B cell (primary cell): ENCODE measurements at regions not wholly inside any gene's neighbourhood (a gene's known extent, or its start where the extent isn't known, plus 50 kb on each side); places are given as distances from the start of the nearest gene placed in this dataset.

Experiments used
- ATAC-seq: fragments of 200-7000 bp; cut with Tn5 transposase; one replicate; pipeline ENCODE4 v1.10.0; 2021; ENCODE audit warnings: low read depth, mild to moderate bottlenecking, moderate number of reproducible peaks, moderate library complexity
- CTCF ChIA-PET: fragments of 350-600 bp; sonication (Branson Sonifier 250); formaldehyde crosslinking; loops from one replicate; lab custom pipeline; 2021; ENCODE audit warnings: antibody characterized with exemption, inconsistent platforms; lab: Charles Lee
- POLR2A ChIA-PET: fragments of 350-600 bp; sonication (Branson Sonifier 250); formaldehyde crosslinking; loops from one replicate; lab custom pipeline; 2021; ENCODE audit warnings: antibody characterized with exemption; lab: Charles Lee
- DNase-seq: peaks from one replicate; pipeline ENCODE4 v3.0.0; 2013
- H2AFZ ChIP-seq: 2 replicates; pipeline ENCODE4 v1.6.1; 2012; ENCODE audit warnings: mild to moderate bottlenecking, low read depth, low read length; ENCODE audit not compliant: insufficient read depth, poor library complexity, severe bottlenecking
- H3K27ac ChIP-seq, 2 donors: 1 replicate in 1 of 2; 2 replicates in 1 of 2; pipeline ENCODE4 v1.5.1; 2012 to 2013; ENCODE audit warnings: low read length in 2 of 2, mild to moderate bottlenecking in 2 of 2, moderate library complexity in 1 of 2
- H3K27me3 ChIP-seq, 4 experiments: fragments of 200-600 bp in 1 of 4; sonication (generic) in 1 of 4; replicated peaks in 1 of 4; 1 replicate in 2 of 4; 2 replicates in 2 of 4; pipeline versions ENCODE4 v1.6.1 to v1.7.0; 2013 to 2016; ENCODE audit warnings: low read length in 3 of 4, mild to moderate bottlenecking in 2 of 4, mixed read lengths in 1 of 4, moderate library complexity in 1 of 4; ENCODE audit not compliant: insufficient read depth in 4 of 4, control insufficient read depth in 3 of 4; ENCODE audit errors: control extremely low read depth in 1 of 4
- H3K36me3 ChIP-seq, 2 experiments: replicated peaks in 1 of 2; 1 replicate in 1 of 2; 2 replicates in 1 of 2; pipeline versions ENCODE4 v1.6.1 to v1.7.1; 2013; ENCODE audit warnings: low read length in 1 of 2; ENCODE audit not compliant: insufficient read depth in 2 of 2, control insufficient read depth in 1 of 2; ENCODE audit errors: control extremely low read depth in 1 of 2, extremely low read depth in 1 of 2
- H3K4me1 ChIP-seq, 2 donors: fragments of 200-600 bp in 1 of 2; sonication (generic) in 1 of 2; 1 replicate in 1 of 2; 2 replicates in 1 of 2; pipeline versions ENCODE4 v1.5.1 to v1.6.1; 2013 to 2017; ENCODE audit warnings: low read length in 2 of 2; ENCODE audit not compliant: control insufficient read depth in 2 of 2, insufficient read depth in 2 of 2
- H3K4me2 ChIP-seq: replicated peaks from 2 replicates; pipeline ENCODE3; 2012; ENCODE audit warnings: mild to moderate bottlenecking, low read depth, low read length; ENCODE audit not compliant: poor library complexity, severe bottlenecking
- H3K4me3 ChIP-seq, 5 experiments: fragments of 200-600 bp in 1 of 5; sonication (generic) in 1 of 5; 1 replicate in 3 of 5; 2 replicates in 2 of 5; pipeline versions ENCODE4 v1.5.1 to v1.7.0; 2011 to 2016; ENCODE audit warnings: low read length in 4 of 5, mild to moderate bottlenecking in 4 of 5, low read depth in 2 of 5, control low read depth in 1 of 5, moderate library complexity in 1 of 5; ENCODE audit not compliant: insufficient read depth in 1 of 5; ENCODE audit errors: control extremely low read depth in 1 of 5, extremely low read depth in 1 of 5
- H3K79me2 ChIP-seq: fragments of 200-600 bp; sonication (generic); one replicate; pipeline ENCODE4 v1.6.0; 2016; ENCODE audit warnings: low read length; ENCODE audit not compliant: control insufficient read depth, insufficient read depth
- H3K9ac ChIP-seq: fragments of 200-600 bp; sonication (generic); 2 replicates; pipeline ENCODE4 v1.6.1; 2017; ENCODE audit warnings: mild to moderate bottlenecking, low read length, moderate library complexity
- H3K9me3 ChIP-seq, 3 donors: one replicate each; pipeline versions ENCODE4 v1.6.1 to v1.7.1; 2013; ENCODE audit warnings: low read length in 2 of 3; ENCODE audit not compliant: control insufficient read depth in 2 of 3, insufficient read depth in 1 of 3; ENCODE audit errors: control extremely low read depth in 1 of 3
- H4K20me1 ChIP-seq: 2 replicates; pipeline ENCODE4 v1.6.0; 2012; ENCODE audit warnings: mild to moderate bottlenecking, low read length; ENCODE audit not compliant: insufficient read depth, control insufficient read depth, poor library complexity, severe bottlenecking
- H3K27ac Mint-ChIP-seq: one replicate; pipeline ENCODE4 v1.8.0; 2021; ENCODE audit warnings: mixed read lengths
- H3K27me3 Mint-ChIP-seq: one replicate; pipeline ENCODE4 v1.8.0; 2021; ENCODE audit warnings: mixed read lengths
- H3K4me1 Mint-ChIP-seq: one replicate; pipeline ENCODE4 v1.8.0; 2021; ENCODE audit warnings: mixed read lengths
- H3K4me3 Mint-ChIP-seq: one replicate; pipeline ENCODE4 v1.8.0; 2021; ENCODE audit warnings: mixed read lengths
- H3K9me3 Mint-ChIP-seq: one replicate; pipeline ENCODE4 v1.8.0; 2022; ENCODE audit warnings: mixed read lengths; ENCODE audit not compliant: insufficient read depth
- EZH2 ChIP-seq: IDR thresholded peaks from 2 replicates; pipeline ENCODE4 v1.6.1; 2012; ENCODE audit warnings: borderline replicate concordance, low read depth, mild to moderate bottlenecking, moderate library complexity, low read length; ENCODE audit not compliant: insufficient read depth, poor library complexity, severe bottlenecking
- WGBS: methylation state at CpG from one replicate; pipeline ENCODE4 v1.1.5; 2013; ENCODE audit warnings: missing lambda C conversion rate; ENCODE audit not compliant: insufficient coverage; 5-methylcytosine and 5-hydroxymethylcytosine counted together
- intact Hi-C: fragments of 100-400 bp; cut with micrococcal nuclease; formaldehyde crosslinking; loops from one replicate; pipeline ENCODE4 v1.10.0; 2022
- TF ChIP-seq, protein P1 (sequence below): fragments of 200-600 bp; IDR thresholded peaks from one replicate; pipeline ENCODE4 v1.8.0; 2022; ENCODE audit warnings: antibody characterized with exemption, mild to moderate bottlenecking

DNA sequence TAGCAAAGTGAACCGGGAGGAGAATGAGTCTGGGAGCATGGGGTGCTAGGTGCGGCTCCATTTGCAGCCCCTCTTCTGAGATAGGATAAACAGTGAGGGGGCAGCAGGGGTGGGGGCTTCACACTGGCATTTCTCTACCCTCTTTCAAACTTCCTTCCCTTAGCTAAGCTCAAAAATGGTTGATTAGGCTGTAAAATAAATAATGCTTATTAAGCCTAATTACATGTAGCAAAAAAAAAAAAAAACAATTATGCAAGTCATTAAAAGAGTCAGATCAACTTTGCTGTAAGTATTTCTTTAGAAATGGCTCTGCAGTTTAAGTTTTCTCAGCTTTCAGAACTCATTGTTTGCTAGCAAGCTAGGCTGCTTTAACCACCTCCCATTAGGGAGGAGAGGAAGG lies 182.7 kb upstream of the FBXO11 start:
- Histone ChIP-seq H3K36me3 (no peaks in the 10 kb centered on the region), H3K4me2 (no peak overlapping the region), H3K4me3 (no peak overlapping the region), H4K20me1 (no peaks in the 10 kb centered on the region), H3K9ac (no peak overlapping the region), H3K4me1 (no peaks in the 10 kb centered on the region), H2AFZ (no peak overlapping the region), H3K27ac (no peak overlapping the region), H3K9me3 (peaks cover 3 to 10% (median 3%) of the 10 kb centered on the region in 3 donors), H3K27me3 (peaks cover 0 to 4% (median 0%) of the 10 kb centered on the region in 4 experiments), H3K79me2 (no peaks in the 10 kb centered on the region)
- intact Hi-C loops = no loop called here
- Mint-ChIP-seq H3K27me3 (peaks cover 4% of the 10 kb centered on the region), H3K27ac (no peak overlapping the region), H3K9me3 (peaks cover 2% of the 10 kb centered on the region), H3K4me1 (no peaks in the 10 kb centered on the region), H3K4me3 (no peak overlapping the region)
- WGBS = no CpG with 5 or more reads among the region's 2 CpGs
- POLR2A ChIA-PET = interaction anchor here (0.6 kb wide), 1 partner anchor 114 kb away, joined by 3 read pairs; no protein-coding TSS in a partner anchor
- TF ChIP-seq, protein P1, sequence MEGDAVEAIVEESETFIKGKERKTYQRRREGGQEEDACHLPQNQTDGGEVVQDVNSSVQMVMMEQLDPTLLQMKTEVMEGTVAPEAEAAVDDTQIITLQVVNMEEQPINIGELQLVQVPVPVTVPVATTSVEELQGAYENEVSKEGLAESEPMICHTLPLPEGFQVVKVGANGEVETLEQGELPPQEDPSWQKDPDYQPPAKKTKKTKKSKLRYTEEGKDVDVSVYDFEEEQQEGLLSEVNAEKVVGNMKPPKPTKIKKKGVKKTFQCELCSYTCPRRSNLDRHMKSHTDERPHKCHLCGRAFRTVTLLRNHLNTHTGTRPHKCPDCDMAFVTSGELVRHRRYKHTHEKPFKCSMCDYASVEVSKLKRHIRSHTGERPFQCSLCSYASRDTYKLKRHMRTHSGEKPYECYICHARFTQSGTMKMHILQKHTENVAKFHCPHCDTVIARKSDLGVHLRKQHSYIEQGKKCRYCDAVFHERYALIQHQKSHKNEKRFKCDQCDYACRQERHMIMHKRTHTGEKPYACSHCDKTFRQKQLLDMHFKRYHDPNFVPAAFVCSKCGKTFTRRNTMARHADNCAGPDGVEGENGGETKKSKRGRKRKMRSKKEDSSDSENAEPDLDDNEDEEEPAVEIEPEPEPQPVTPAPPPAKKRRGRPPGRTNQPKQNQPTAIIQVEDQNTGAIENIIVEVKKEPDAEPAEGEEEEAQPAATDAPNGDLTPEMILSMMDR = no peak
- no peak for TF ChIP-seq EZH2
- DNase-seq (no peak), ATAC-seq (no peak)
- CTCF ChIA-PET = interaction anchor here (0.7 to 2.0 kb wide), 3 partner anchors 16 to 230 kb away, joined by 3 to 5 read pairs (median 4); no protein-coding TSS in a partner anchor

DNA sequence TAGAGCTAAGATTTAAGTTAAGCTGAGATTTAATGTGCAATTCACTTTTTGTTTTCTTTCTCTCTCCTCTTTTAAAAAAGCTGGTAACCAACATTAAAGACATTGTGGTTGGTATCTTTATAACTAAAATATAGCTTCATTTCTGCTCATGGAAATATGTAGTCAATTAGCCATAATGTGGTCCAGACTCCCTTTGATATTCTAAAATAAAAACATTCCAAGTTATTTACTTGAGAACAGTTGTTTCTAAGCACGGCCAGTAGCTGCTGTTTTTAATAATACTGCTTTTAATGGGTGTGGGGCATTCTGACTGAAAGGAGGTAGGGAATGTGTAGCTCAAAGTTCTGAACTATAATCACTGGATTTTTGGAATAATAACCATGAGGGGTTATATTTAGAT lies 183.3 kb upstream of the FBXO11 start:
- no peak overlapping the region for H3K27ac ChIP-seq
- TF ChIP-seq, protein P1 = no peak
- no peak for TF ChIP-seq EZH2
- H3K79me2 ChIP-seq = no peaks in the 10 kb centered on the region
- Mint-ChIP-seq H3K27ac (no peak overlapping the region), H3K4me3 (no peak overlapping the region), H3K9me3 (peaks cover 2% of the 10 kb centered on the region), H3K27me3 (peaks cover 4% of the 10 kb centered on the region), H3K4me1 (no peaks in the 10 kb centered on the region)
- no peak overlapping the region for H3K4me3 ChIP-seq
- no peaks in the 10 kb centered on the region for H3K36me3 ChIP-seq
- CTCF ChIA-PET = interaction anchor here (0.7 to 2.0 kb wide), 4 partner anchors 16 to 332 kb away, joined by 3 to 5 read pairs (median 4); no protein-coding TSS in a partner anchor
- H4K20me1 ChIP-seq = no peaks in the 10 kb centered on the region
- peaks cover 0 to 4% (median 0%) of the 10 kb centered on the region in 4 experiments for H3K27me3 ChIP-seq
- no peaks in the 10 kb centered on the region for H3K4me1 ChIP-seq
- no peak overlapping the region for H3K4me2 ChIP-seq
- no peak overlapping the region for H2AFZ ChIP-seq
- no peak overlapping the region for H3K9ac ChIP-seq
- intact Hi-C loops = no loop called here
- DNase-seq (no peak), ATAC-seq (no peak)
- peaks cover 3 to 10% (median 3%) of the 10 kb centered on the region in 3 donors for H3K9me3 ChIP-seq
- POLR2A ChIA-PET = interaction anchor here (0.7 kb wide), 1 partner anchor 805 kb away, joined by 5 read pairs; no protein-coding TSS in a partner anchor
- WGBS = no CpG with 5 or more reads among the region's 1 CpG
